HCT116 (cell line): ENCODE measurements at regions not wholly inside any gene's neighbourhood (a gene's known extent, or its start where the extent isn't known, plus 50 kb on each side); places are given as distances from the start of the nearest gene placed in this dataset.

Experiments used
- ATAC-seq: fragments of 200-7000 bp; cut with Tn5 transposase; 2 replicates; pipeline ENCODE4 v1.9.1; 2020; ENCODE audit warnings: mild to moderate bottlenecking, moderate library complexity
- BruUV-seq: library from RNA; stranded (reverse); fragments of 400-500 nt; replicated peaks from 2 replicates; lab custom pipeline; 2021; lab: Mats Ljungman, UMichigan
- CTCF ChIA-PET: fragments of 300-600 bp; sonication (Branson Sonifier 250); formaldehyde crosslinking; loops from one replicate; lab custom pipeline; 2021; ENCODE audit warnings: antibody characterized with exemption; lab: Charles Lee
- POLR2A ChIA-PET: fragments of 300-600, 350-600 bp; sonication (Branson Sonifier 250); formaldehyde crosslinking; loops from one replicate; lab custom pipeline; 2021; ENCODE audit warnings: antibody characterized with exemption; lab: Charles Lee
- RAD21 ChIA-PET, 2 experiments: fragments of 300-600 bp; sonication (Branson Sonifier 250); formaldehyde crosslinking; loops; one replicate each; lab custom pipeline; 2023; ENCODE audit warnings: low total read pairs in 2 of 2; ENCODE audit not compliant: uncharacterized antibody in 2 of 2, unreplicated experiment in 2 of 2, low non-redundant PET in 1 of 2; lab: Charles Lee
- DNase-seq: peaks from one replicate; pipeline ENCODE4 v3.0.0-alpha.2; 2010; ENCODE audit warnings: low read depth, low spot score
- H2AFZ ChIP-seq: fragments of 200-600 bp; shearing (Covaris generic), sonication (generic); 2 replicates; pipeline ENCODE4 v1.6.1; 2017; ENCODE audit warnings: low read depth, mixed run types, mixed read lengths, antibody characterized with exemption, low read length; ENCODE audit not compliant: poor library complexity, severe bottlenecking
- H3K27ac ChIP-seq: 2 replicates; pipeline ENCODE4 v1.5.1; 2012; ENCODE audit warnings: low read depth, low read length
- H3K27me3 ChIP-seq: fragments of 200-600 bp; sonication (generic); 2 replicates; pipeline ENCODE4 v1.6.1; 2016; ENCODE audit warnings: mixed run types, low read length, mixed read lengths; ENCODE audit not compliant: insufficient read depth
- H3K36me3 ChIP-seq, 2 experiments: fragments of 200-500 bp in 1 of 2; fragments of 200-600 bp in 1 of 2; sonication (Bioruptor generic) in 1 of 2; sonication (generic) in 1 of 2; 2 replicates each; pipeline versions ENCODE4 v1.5.1 to v1.6.1; 2014 to 2016; ENCODE audit warnings: low read length in 2 of 2, inconsistent platforms in 1 of 2, mixed read lengths in 1 of 2, mixed run types in 1 of 2; ENCODE audit not compliant: insufficient read depth in 2 of 2, control insufficient read depth in 1 of 2
- H3K4me1 ChIP-seq, 2 experiments: fragments of 200-600 bp in 1 of 2; sonication (generic) in 1 of 2; 2 replicates each; pipeline versions ENCODE4 v1.5.1 to v1.6.1; 2012 to 2017; ENCODE audit warnings: low read length in 2 of 2, inconsistent platforms in 1 of 2, mild to moderate bottlenecking in 1 of 2, mixed read lengths in 1 of 2, mixed run types in 1 of 2, moderate library complexity in 1 of 2; ENCODE audit not compliant: insufficient read depth in 2 of 2, control insufficient read depth in 1 of 2
- H3K4me2 ChIP-seq: fragments of 200-600 bp; sonication (generic); 2 replicates; pipeline ENCODE4 v1.6.1; 2017; ENCODE audit warnings: mixed run types, low read length, mixed read lengths
- H3K4me3 ChIP-seq, 2 experiments: fragments of 200-600 bp in 1 of 2; sonication (generic) in 1 of 2; replicated peaks in 1 of 2; 2 replicates each; pipeline ENCODE4 v1.5.1; 2011 to 2016; ENCODE audit warnings: low read length in 2 of 2, control low read depth in 1 of 2, low read depth in 1 of 2, mild to moderate bottlenecking in 1 of 2, mixed read lengths in 1 of 2, mixed run types in 1 of 2
- H3K79me2 ChIP-seq: fragments of 200-600 bp; sonication (generic); 2 replicates; pipeline ENCODE4 v1.6.1; 2017; ENCODE audit warnings: mild to moderate bottlenecking, mixed run types, low read length, moderate library complexity, mixed read lengths; ENCODE audit not compliant: insufficient read depth
- H3K9ac ChIP-seq: fragments of 200-600 bp; sonication (generic); 2 replicates; pipeline ENCODE4 v1.6.1; 2016; ENCODE audit warnings: low read length, mixed read lengths
- H3K9me2 ChIP-seq: fragments of 200-600 bp; sonication (generic), shearing (Covaris generic); 2 replicates; pipeline ENCODE4 v1.6.1; 2017; ENCODE audit warnings: mixed run types, mild to moderate bottlenecking, moderate library complexity; ENCODE audit not compliant: insufficient read depth
- H3K9me3 ChIP-seq, 2 experiments: fragments of 200-500 bp in 1 of 2; fragments of 200-600 bp in 1 of 2; sonication (Bioruptor generic) in 1 of 2; sonication (generic) in 1 of 2; 2 replicates each; pipeline ENCODE4 v1.6.1; 2014 to 2017; ENCODE audit warnings: low read length in 2 of 2, mixed read lengths in 2 of 2, inconsistent platforms in 1 of 2, low read depth in 1 of 2, mild to moderate bottlenecking in 1 of 2, mixed run types in 1 of 2, moderate library complexity in 1 of 2; ENCODE audit not compliant: control insufficient read depth in 1 of 2, insufficient read depth in 1 of 2
- H4K20me1 ChIP-seq: fragments of 200-600 bp; sonication (generic), shearing (Covaris generic); 2 replicates; pipeline ENCODE4 v1.6.1; 2017; ENCODE audit warnings: mixed run types, mild to moderate bottlenecking, moderate library complexity; ENCODE audit not compliant: insufficient read depth
- CBX3 ChIP-seq: IDR thresholded peaks from 2 replicates; pipeline ENCODE4 v1.6.1; 2012; ENCODE audit warnings: low read depth
- EGR1 ChIP-seq: IDR thresholded peaks from 2 replicates; pipeline ENCODE4 v1.6.1; 2012; ENCODE audit warnings: low read depth
- EZH2 ChIP-seq: fragments of 200-600 bp; sonication (generic); IDR thresholded peaks from 2 replicates; pipeline ENCODE4 v1.6.1; 2017; ENCODE audit warnings: antibody characterized with exemption, mixed run types
- EZH2phosphoT487 ChIP-seq: fragments of 200-600 bp; IDR thresholded peaks from 2 replicates; pipeline ENCODE4 v1.6.1; 2018; ENCODE audit warnings: antibody characterized with exemption, borderline replicate concordance
- FOSL1 ChIP-seq: IDR thresholded peaks from 2 replicates; pipeline ENCODE4 v1.6.1; 2012; ENCODE audit warnings: low read depth
- POLR2AphosphoS5 ChIP-seq: IDR thresholded peaks from 2 replicates; pipeline ENCODE4 v1.6.1; 2011; ENCODE audit warnings: mild to moderate bottlenecking, low read depth, low read length, moderate library complexity
- SP1 ChIP-seq: IDR thresholded peaks from 2 replicates; pipeline ENCODE4 v1.6.1; 2012; ENCODE audit warnings: low read depth
- ZFX ChIP-seq: fragments of 450-650 bp; IDR thresholded peaks from 2 replicates; pipeline ENCODE4 v1.6.1; 2017
- ZNF274 ChIP-seq: fragments of 200-500 bp; sonication (Bioruptor generic); IDR thresholded peaks from 2 replicates; pipeline ENCODE4 v1.6.1; 2014; ENCODE audit warnings: mild to moderate bottlenecking, low read depth, low read length, inconsistent platforms
- intact Hi-C: fragments of 100-400 bp; cut with micrococcal nuclease; formaldehyde crosslinking; loops from 2 replicates; pipeline ENCODE4 v1.10.0; 2022
- TF ChIP-seq, protein P1 (sequence below): IDR thresholded peaks from 2 replicates; pipeline ENCODE4 v1.6.1; 2012
- TF ChIP-seq, protein P2 (sequence below): IDR thresholded peaks from 2 replicates; pipeline ENCODE4 v1.6.1; 2011; ENCODE audit warnings: mild to moderate bottlenecking, low read length, moderate library complexity; ENCODE audit not compliant: insufficient replicate concordance; ENCODE audit errors: extremely low read depth

DNA sequence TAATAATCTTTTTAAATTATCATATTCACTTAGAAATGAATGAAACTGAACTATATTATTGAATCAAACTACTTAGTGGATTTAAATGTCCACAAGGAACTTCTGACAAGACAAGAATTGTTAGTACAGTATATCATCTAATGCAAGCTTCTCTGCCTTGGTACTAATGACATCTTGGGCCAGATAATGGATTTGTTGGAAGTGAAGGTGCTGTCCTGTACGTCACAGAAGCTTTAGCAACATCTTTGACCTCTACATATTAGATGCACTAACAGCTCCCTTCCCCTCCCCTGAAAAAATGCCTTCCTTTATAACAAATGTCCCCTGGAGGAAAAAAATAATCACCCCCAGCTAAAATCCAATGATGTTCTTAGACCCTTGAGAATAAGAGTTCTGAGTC is 695.8 kb upstream of the EYS start:
- ChIA-PET POLR2A (no interaction called here), CTCF (no interaction called here), RAD21 (no interaction called here)
- no TSS peak for BruUV-seq
- Histone ChIP-seq H3K79me2 (no peaks in the 10 kb centered on the region), H3K4me3 (no peak overlapping the region), H4K20me1 (no peaks in the 10 kb centered on the region), H3K4me2 (no peak overlapping the region), H3K9ac (no peak overlapping the region), H3K27ac (no peak overlapping the region), H3K9me3 (peaks cover 0 to 3% of the 10 kb centered on the region in 2 experiments; a peak in 2 of 4 replicates), H3K36me3 (no peaks in the 10 kb centered on the region), H3K4me1 (no peaks in the 10 kb centered on the region), H3K27me3 (no peaks in the 10 kb centered on the region), H2AFZ (no peak overlapping the region), H3K9me2 (no peaks in the 10 kb centered on the region)
- ATAC-seq: no peak
- intact Hi-C loops: no loop called here
- DNase-seq: no peak
- TF ChIP-seq EZH2 (no peak), POLR2AphosphoS5 (no peak), FOSL1 (no peak), SP1 (no peak), EZH2phosphoT487 (no peak), ZNF274 (no peak), CBX3 (no peak), EGR1 (no peak), ZFX (no peak)
- TF ChIP-seq, protein P1, sequence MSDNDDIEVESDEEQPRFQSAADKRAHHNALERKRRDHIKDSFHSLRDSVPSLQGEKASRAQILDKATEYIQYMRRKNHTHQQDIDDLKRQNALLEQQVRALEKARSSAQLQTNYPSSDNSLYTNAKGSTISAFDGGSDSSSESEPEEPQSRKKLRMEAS: no peak
- TF ChIP-seq, protein P2, sequence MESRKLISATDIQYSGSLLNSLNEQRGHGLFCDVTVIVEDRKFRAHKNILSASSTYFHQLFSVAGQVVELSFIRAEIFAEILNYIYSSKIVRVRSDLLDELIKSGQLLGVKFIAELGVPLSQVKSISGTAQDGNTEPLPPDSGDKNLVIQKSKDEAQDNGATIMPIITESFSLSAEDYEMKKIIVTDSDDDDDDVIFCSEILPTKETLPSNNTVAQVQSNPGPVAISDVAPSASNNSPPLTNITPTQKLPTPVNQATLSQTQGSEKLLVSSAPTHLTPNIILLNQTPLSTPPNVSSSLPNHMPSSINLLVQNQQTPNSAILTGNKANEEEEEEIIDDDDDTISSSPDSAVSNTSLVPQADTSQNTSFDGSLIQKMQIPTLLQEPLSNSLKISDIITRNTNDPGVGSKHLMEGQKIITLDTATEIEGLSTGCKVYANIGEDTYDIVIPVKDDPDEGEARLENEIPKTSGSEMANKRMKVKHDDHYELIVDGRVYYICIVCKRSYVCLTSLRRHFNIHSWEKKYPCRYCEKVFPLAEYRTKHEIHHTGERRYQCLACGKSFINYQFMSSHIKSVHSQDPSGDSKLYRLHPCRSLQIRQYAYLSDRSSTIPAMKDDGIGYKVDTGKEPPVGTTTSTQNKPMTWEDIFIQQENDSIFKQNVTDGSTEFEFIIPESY: no peak
